22Rv1 (cell line): ENCODE measurements at regions not wholly inside any gene's neighbourhood (a gene's known extent, or its start where the extent isn't known, plus 50 kb on each side); places are given as distances from the start of the nearest gene placed in this dataset.

ENCODE experiments used
- ZFX ChIP-seq: fragments of 450-650 bp; IDR thresholded peaks from 2 replicates; pipeline ENCODE4 v1.6.1; 2017; ENCODE audit warnings: antibody characterized with exemption, borderline replicate concordance
- TF ChIP-seq, protein P1 (sequence below): fragments of 450-650 bp; IDR thresholded peaks from 2 replicates; pipeline ENCODE4 v1.5.1; 2017; ENCODE audit warnings: mild to moderate bottlenecking

DNA sequence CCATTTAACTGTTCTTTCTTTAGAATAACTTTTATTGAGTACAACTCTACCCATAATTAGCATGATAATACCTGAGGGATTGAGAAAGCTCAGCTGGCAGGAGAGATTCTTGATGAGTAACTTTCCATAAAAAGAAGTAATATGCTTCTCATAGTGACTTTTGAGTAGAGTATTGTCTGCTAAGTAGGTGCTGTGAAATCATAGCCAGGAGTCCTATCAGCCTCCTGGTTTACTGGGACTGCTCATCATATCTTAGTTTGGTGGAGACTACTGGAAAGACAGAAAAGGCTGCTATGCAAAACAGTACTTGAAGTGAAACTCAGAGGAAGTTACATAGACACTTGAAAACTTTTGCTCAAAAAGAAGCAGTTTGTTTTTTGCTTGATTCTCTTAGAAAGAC, 113.3 kb upstream of the ATP2B1 start:
- no peak for TF ChIP-seq ZFX
- TF ChIP-seq, protein P1, sequence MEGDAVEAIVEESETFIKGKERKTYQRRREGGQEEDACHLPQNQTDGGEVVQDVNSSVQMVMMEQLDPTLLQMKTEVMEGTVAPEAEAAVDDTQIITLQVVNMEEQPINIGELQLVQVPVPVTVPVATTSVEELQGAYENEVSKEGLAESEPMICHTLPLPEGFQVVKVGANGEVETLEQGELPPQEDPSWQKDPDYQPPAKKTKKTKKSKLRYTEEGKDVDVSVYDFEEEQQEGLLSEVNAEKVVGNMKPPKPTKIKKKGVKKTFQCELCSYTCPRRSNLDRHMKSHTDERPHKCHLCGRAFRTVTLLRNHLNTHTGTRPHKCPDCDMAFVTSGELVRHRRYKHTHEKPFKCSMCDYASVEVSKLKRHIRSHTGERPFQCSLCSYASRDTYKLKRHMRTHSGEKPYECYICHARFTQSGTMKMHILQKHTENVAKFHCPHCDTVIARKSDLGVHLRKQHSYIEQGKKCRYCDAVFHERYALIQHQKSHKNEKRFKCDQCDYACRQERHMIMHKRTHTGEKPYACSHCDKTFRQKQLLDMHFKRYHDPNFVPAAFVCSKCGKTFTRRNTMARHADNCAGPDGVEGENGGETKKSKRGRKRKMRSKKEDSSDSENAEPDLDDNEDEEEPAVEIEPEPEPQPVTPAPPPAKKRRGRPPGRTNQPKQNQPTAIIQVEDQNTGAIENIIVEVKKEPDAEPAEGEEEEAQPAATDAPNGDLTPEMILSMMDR: no peak
